GM21717 (cell line): ENCODE measurements at regions not wholly inside any gene's neighbourhood (a gene's known extent, or its start where the extent isn't known, plus 50 kb on each side); places are given as distances from the start of the nearest gene placed in this dataset.
A peak's percentile ranks its signal among the peaks of the same experiment; 100 is the strongest.

Experiments
- ATAC-seq: cut with Tn5 transposase; IDR thresholded peaks from one replicate; pipeline ENCODE4 v1.9.1; 2021; ENCODE audit warnings: mild to moderate bottlenecking, moderate library complexity; ENCODE audit not compliant: unreplicated experiment

DNA sequence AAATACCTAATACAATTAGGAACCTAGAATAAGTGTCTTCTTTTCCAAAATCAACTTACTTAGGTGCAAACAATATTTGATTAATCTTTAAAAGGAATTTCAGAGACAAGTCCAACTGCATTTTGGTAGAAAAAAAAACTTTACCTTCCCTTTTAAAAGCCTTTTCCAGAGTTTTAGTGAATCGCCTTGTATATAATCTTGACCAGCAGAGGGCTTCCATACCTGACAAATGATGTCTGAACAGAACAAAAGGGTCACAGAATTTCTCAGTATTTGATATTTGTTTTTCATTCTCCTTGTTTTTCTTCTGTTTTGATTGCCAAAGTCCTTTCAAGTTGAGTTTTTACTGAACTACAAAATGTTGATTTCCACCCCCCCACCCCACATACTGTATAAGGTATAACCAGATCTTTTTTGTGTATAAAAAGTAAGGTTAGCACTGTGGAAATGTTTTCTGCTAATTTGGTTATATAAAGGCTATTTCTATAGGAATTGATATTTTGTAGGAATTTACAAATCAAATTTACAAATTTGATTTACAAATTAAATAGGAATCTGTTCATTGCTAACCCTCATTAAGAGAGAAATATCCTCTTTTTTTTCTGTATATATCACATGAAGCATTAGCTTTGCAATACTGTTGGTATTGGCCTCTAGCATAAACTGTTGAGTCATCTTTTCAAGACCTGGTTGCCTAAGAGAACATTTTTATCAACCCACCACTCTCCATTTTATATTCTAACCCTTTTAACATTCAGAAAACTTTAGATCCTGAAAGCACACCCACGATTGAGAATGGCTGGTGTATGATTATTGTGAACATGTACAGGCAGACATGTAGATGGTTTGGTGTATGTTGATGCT, 464.1 kb upstream of the RARB start:
- ATAC-seq = no peak

DNA sequence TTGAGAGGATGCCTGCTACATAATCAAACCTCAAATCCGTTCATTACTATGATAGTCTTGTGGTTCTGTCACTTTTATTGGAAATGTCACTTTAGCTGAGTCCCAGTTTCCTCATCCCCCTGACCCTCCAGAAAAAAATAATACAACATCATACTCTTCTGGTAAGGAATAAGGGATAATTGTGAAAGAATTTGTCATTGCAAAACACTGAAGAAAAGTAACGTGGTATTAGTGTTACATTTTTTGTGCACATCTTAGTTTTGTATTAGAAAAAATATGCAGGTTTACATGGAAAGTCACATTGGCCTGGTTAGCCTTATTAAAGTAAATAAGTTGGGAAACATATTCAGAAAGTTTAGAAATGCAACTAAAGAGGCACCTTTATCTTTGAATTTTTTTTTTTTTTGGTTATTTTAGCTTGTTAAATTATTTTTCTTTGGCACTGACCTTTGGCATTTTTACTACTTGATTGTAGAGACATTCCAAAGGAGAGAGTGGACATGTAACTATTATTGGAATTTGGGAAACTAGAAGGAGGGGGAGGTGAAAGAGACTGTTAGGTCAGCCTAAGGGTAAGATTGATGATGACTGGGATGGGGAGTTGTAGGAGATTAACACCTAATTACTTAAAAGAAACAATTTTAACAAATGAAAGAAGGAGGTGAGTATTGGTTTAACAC, 462.2 kb upstream of the RARB start:
- ATAC-seq = no peak

DNA sequence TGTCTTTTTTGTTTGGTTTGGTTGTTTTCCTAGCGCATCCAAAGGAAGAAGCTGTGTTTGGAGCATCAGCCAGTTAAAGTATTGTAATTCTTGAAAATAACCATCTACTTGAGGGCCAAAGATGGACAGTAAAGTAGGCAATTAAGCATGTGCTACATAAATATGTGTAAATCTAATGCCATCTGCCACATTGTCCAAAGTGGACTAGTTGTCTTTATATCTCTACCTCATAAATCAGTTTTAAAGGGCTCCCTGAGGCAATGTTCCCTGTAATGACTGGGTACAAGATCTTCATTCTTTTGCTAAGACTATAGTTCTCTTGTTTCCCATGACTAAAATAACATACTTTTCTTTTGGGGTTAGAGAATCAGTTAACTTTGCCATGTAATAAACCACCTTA, 460.0 kb upstream of the RARB start:
- ATAC-seq = no peak

DNA sequence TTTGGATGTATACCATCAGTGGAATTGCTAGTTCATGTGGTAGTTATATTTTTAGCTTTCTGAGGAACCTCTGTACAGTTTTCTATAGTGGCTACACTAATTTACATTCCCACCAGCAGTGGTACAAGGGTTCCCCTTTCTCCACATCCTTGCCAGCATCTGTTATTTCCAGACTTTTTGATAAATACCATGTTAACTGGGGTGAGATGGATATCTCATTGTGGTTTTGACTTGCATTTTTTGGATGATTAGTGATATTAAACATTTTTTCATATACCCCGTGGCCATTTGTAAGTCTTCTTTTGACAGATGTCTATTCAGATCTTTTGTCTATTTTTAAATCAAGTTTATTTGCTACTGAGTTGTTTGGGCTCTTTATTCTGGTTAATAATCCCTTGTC, 455.6 kb upstream of the RARB start:
- ATAC-seq = no peak

DNA sequence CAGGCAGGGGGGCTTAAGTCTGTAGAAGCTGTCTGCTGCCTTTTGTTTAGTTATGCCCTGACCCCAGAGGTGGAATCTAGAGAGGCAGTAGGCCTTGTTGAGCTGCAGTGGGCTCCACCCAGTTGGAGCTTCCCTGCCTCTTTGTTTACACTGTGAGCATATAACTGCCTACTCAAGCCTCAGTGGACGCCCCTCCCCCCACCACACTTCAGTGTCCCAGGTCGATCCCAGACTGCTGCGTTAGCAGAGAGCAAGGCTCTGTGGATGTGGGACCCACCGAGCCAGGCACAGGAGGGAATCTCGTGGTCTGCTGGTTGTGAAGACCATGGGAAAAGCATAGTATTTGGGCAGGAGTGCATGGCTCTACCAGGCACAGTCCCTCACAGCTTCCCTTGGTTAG, 446.8 kb upstream of the RARB start:
- no peak for ATAC-seq

DNA sequence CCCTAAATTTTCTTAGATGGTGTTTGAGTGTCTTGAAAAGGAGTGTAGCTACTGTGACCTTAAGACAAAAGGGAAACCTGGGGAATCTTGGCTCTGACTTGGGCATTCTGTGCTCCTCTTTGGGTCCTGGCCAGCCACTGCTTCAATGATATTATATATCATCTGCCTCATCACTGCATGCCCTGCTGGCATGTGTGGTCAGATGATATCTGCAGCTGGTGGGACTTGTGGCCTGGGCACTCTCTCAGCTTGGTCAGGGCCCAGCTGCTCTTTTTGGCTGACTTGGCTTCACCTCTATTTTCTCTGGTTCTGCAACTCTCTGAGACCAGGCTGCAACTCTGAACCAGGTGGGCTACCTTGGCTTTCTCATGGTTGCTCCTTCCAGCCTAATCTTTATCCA, 446.1 kb upstream of the RARB start:
- no peak for ATAC-seq

DNA sequence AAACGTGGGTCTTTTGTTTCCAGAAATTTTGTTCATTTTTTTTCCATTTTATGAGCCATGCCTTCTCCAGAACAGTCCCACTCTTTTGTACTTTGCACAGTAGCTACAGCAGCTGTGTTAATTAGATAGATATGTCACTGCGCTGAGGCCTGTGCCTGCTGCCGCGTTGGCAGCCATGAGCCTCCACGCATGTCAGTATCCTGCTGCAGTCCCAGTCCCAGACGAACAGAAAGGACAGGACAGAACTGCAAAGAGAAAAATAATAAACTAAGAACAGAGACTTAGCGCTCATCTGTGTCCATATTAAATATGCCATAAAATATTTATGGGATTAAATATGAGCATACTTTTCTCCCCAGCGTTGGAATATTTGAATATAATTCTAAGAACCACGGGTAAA, 442.4 kb upstream of the RARB start:
- ATAC-seq = no peak

DNA sequence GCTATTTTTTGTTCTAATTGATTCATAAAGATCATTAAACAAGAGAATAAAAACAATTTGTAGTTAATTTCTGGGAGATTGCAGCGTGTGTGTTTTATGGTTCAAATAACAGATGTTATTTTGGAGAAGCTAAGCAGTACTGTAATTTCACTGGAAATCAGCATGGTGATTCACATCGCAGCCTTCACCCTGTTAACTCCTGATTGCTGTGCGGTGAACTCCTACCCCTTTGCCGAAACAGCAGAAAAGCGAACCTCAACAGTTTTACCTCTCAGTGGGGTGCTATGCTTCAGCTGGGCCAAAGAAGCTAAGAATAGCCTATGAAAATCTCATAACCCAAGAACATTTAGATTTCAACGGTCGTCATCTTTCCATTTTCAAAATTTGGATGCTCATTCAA, 441.5 kb upstream of the RARB start:
- no peak for ATAC-seq

DNA sequence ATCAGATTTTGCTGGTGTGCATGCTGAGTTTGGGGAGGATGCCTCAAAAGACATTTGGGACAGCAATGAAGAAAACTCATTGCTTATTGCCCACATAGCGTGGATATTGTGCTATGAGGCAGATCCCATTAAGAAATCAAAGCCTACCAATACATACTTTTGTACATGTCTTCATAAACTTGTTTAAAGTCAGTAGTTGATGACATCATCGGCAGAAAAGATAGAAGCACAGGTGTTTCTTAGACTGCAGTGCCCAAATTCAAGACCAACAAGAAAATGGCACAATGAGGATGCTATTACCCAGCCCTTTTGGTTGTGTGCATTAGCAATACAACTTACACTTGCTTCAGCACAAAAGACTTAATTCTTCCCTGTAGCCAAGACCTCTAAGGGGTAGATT, 428.7 kb upstream of the RARB start:
- no peak for ATAC-seq

DNA sequence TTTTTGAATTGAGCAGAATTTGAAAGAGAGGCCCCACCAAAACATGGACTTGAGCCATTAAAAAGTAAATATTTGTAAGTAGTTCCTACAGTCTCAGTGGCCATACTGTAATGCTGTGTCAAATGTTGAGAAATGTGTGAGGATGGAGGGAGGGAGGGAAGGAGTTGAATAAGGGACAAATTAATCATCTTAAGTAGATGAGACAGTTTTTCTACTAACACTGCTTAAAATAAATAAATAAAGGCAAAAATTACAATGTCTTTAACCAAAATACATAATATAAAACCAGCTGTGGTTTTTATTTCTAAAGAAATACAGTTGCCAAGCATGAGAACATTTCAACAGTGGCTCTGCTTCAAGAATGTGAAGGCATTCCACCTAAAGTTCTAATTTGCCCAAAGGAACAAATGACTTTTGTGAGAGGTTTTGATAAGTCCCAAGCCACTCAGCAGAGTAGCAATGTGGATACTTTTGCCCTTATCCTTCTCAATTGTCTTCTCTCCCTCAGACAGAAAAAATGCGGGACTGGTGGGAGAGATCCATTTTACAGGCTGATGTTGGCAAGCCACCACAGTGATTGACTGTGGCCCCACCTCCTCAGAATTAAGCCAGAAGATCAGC, 427.0 kb upstream of the RARB start:
- ATAC-seq = no peak

DNA sequence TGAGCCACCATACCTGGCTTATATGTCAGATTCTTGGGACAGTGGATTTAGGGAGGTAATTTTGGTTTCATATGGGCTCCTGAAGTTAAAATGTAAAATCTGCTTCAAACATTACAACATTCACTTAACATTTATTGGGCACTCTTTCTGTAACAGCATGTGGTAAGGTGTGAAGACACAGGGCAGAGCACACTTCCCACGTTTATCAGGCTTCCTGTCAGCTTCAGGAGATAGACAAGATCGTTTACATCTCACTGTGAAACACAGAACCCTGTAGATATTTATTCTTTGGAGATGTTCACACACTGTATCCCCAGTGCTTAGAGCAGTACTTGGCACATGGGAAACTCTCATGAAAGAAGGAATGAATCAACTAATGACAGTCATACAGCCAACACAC, 426.0 kb upstream of the RARB start:
- ATAC-seq = no peak

DNA sequence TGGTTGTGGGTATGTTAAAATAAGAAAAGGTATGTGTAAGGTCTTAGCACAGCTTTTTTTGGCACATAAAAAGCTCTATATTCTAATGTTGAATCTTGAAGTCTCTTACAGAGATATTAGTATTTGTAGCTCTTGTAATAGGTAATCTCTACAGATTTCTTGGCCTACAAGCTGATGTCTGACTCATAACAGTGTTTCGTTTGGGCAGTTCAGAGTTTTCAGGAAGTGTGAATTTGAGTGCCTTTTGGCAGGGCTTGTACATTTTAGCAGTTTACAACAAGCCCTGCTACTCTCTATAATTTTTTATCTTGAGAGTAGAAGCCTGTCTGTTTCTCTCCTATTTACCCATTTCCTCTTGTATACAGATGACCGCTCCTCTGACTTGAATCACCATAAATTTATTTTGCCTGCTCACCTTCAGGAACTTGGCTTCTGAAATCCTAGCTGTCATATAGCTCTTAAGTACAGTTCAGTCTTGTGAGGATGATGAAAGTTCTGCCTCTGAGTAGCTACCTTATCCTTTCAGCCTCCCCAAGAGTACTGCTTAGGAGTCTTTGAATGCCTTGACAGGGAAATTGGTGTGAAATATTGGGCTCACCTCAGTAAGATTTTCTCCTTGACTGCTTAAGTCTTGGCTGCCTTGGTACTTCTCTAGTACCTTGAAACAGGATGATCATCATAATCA, 419.9 kb upstream of the RARB start:
- peak; percentile 98 for ATAC-seq

DNA sequence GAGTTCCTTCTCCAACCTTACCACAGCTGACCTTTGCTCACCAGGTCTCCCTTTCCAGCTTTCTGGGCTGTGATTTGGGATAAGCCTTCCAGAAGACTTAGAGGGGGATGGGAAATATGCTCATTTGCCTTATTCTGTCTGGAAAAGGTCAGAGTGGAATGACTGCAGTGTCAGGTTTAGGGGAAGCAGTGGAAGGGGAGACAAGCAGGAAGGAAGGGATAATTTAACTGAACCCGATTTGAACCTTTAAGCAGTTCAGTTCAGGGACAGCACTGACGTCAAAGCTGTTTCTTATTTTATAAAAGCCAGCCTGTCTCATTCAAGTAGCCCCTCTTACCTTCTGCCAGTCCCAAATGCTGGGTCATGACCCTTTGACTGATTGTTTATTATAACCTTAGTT, 418.4 kb upstream of the RARB start:
- no peak for ATAC-seq

DNA sequence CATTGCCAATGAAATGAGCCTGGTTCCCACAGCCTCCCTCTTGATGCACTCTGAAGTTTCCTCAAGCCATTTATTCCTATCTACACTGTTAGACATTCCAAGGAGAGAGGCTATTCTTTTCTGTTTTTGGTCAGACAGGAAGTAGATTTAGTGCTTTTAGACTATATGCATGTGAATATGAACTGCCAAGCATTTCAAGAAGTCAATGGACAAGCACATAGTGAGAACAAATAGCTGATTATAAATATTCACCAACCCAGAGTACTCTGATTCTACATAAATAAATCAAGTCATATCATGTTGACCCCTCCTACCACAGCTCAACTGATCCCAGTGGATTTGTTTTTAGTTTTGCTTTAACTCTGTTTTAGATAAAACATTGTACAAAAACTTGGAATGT, 412.5 kb upstream of the RARB start:
- ATAC-seq = no peak

DNA sequence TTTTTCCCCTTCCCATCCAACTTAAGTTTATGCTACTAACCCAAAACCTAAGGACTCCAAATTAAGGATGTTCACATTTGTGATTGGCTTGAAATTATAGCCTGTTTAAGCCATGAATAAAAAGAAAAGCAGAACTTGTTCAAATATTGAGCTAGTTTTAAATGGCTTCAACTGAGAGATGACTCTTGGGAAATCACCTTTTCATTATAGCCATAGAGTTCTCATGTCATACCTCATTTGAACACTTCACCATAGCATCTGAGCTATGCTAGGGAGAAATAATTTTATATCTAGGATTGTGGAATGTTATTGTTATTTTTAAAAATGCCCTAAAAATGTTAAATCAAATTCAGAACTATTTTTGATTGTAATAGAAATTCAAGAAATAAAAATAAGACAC, 409.2 kb upstream of the RARB start:
- no peak for ATAC-seq

DNA sequence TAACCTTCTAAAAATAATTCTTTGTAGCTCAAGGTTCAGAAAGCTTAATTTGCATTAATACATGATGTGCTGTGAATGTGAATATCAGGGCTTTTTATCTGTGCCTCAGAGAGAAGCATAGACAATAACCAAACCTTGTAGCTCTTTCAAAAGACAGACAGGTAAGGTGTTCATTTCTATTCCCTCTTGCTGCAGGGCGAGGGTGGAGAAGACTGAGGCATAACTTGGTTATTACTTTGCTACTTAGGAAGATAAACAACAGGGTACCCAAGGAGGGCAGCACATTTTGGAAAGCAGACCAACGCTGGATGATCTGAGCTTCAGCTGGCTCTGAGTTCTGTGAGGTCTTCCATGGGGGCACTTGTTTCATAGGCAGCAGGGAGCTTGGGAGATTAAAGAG, 408.6 kb upstream of the RARB start:
- no peak for ATAC-seq

DNA sequence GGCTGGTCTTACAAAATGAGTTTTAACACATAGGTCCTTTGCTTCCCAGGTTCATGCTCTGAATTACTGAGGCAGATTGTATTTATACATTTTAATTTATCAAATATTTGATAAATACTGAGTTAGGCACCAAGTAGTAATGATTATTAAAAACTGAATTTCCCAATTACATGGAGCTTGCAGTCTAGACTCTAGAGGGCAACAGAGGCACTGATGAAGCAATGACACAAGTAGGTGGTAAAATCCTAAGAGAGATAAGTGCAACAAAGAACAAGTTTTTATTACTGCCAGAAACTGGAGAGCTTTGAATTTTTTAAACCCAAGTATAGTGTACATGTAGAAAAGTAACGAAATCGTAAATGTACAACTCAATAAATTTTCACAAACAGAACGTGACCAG, 406.2 kb upstream of the RARB start:
- no peak for ATAC-seq

DNA sequence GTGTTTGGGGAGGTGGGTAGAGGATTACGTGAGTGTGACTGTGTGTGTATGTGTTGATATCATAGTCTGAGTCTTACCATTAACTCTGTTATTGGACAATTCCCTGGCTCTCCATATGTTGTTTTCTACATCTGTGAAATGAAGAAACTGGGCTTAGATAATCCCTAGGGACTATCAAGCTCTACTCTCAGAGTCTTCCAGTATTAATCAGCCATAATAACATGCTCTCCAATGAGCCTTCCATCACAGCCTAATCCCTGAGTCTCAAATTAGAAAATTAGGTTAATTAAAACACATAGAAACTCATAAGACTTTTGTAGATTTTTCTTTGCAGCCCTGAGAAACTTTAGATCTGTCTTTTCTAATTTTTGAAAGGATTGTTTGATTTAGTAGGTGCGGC, 404.2 kb upstream of the RARB start:
- ATAC-seq = no peak

DNA sequence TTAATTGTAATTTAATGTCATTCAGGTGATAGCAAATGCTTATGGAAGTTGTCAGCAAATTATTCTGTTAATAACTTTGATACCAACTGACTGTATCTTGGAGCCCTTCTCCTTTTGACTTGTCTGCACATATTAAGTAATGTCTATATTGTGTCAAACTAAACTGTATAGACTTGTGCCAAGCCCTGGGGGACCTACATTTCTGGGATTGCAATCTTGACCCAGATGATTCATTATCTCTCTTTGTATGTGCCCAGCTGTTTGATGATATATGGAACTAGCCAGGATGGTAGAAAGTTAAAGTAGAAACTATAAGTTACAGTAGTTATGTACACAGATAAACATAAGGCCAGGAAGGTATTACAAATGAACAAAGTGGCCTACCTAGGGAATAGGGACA, 402.8 kb upstream of the RARB start:
- ATAC-seq = no peak

DNA sequence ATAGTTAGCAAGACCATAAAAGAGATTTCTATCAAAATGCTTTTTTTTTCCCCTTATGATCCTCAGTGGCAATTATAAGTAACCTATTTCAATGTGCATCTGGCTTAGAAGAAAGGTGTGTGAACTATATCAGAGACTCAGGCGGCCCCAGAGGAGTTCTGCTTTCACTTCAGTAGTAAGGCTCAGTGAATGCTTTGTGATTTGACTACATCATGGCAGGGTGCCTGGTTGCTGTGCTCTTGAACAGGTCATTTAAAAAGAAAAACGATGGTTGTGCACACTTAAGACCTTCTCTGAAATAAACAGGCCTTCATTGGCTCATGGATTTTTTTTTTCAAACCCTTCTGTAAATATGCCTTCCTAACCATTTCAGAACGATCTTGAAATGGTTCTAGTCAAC, 400.4 kb upstream of the RARB start:
- ATAC-seq = no peak

DNA sequence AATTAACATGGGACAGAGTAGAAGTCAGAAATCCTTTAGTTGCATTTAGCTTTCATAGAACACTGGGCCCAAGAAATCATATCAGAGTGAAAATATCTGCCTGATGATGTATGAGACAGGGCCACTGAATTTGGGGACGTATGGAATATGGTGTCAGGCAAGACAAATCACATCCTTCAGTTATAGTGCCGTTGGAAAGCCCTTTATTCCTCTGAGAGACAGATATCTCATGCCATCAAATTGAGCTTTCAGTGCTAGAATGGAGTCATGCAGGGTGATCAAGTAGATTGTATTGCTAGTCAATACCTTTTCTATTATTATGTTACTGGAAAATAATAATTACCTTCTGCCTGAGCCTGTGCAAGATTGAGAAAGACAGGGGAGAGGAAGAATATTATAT, 398.2 kb upstream of the RARB start:
- no peak for ATAC-seq

DNA sequence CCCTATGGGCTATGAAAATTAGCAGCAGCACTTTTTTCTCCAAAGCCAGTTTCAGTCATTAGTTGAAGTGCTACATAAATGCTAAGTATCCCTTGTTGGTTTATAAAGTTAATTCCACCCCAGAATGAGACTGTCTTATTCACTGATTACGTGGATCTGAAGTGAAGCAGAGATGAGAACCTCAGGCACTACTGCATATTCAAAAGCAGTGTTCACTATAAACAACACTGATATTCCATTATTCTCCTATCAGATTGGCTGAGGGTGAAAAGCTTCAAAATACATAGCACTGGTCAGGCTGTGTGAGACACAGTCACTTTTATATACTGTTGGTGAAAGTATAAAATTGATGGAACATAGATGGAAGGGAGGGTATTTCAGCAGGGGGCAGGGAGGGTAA, 395.7 kb upstream of the RARB start:
- no peak for ATAC-seq
